Astrocyte (in vitro differentiated cells and primary cell): ENCODE measurements at regions not wholly inside any gene's neighbourhood (a gene's known extent, or its start where the extent isn't known, plus 50 kb on each side); places are given as distances from the start of the nearest gene placed in this dataset.

Experiments
- DNase-seq: peaks from one replicate; pipeline ENCODE4 v3.0.0-alpha.2; 2010; ENCODE audit warnings: low read depth
- FAIRE-seq: peaks from 2 replicates; lab custom pipeline; 2011; peaks lifted over from hg19 to GRCh38; lab: Jason Lieb, UNC
- H2AFZ ChIP-seq: 2 replicates; pipeline ENCODE4 v1.6.0; 2012; ENCODE audit warnings: low read depth, low read length, inconsistent platforms
- H3K27ac ChIP-seq: 2 replicates; pipeline ENCODE4 v1.5.1; 2011; ENCODE audit warnings: low read depth, low read length, inconsistent platforms
- H3K27me3 ChIP-seq: 2 replicates; pipeline ENCODE4 v1.6.0; 2011; ENCODE audit warnings: low read length, inconsistent platforms; ENCODE audit not compliant: insufficient read depth
- H3K36me3 ChIP-seq: 2 replicates; pipeline ENCODE4 v1.5.1; 2011; ENCODE audit warnings: low read length, inconsistent platforms; ENCODE audit not compliant: insufficient read depth
- H3K4me1 ChIP-seq: 2 replicates; pipeline ENCODE4 v1.5.1; 2011; ENCODE audit warnings: low read length, inconsistent platforms; ENCODE audit not compliant: insufficient read depth
- H3K4me2 ChIP-seq: 2 replicates; pipeline ENCODE4 v1.6.0; 2012; ENCODE audit warnings: low read length, inconsistent platforms
- H3K4me3 ChIP-seq: 2 replicates; pipeline ENCODE4 v1.5.1; 2011; ENCODE audit warnings: low read depth, mild to moderate bottlenecking, low read length, inconsistent platforms; ENCODE audit not compliant: insufficient read depth
- H3K79me2 ChIP-seq: 2 replicates; pipeline ENCODE4 v1.6.0; 2012; ENCODE audit warnings: mild to moderate bottlenecking, low read length, inconsistent platforms; ENCODE audit not compliant: insufficient read depth
- H3K9ac ChIP-seq: 2 replicates; pipeline ENCODE4 v1.6.0; 2012; ENCODE audit warnings: mild to moderate bottlenecking, low read length, inconsistent platforms
- H3K9me3 ChIP-seq: 2 replicates; pipeline ENCODE4 v1.5.1; 2012; ENCODE audit warnings: low read depth, mild to moderate bottlenecking, low read length, inconsistent platforms; ENCODE audit not compliant: insufficient read depth
- H4K20me1 ChIP-seq: 2 replicates; pipeline ENCODE4 v1.6.0; 2012; ENCODE audit warnings: low read length, inconsistent platforms; ENCODE audit not compliant: insufficient read depth
- H3K27ac Mint-ChIP-seq: one replicate; pipeline ENCODE4 v1.8.0; 2021; ENCODE audit warnings: mild to moderate bottlenecking, mixed read lengths; ENCODE audit not compliant: unreplicated experiment
- H3K27me3 Mint-ChIP-seq: one replicate; pipeline ENCODE4 v1.8.0; 2021; ENCODE audit warnings: low read depth, mixed read lengths; ENCODE audit not compliant: unreplicated experiment
- H3K36me3 Mint-ChIP-seq: one replicate; pipeline ENCODE4 v1.8.0; 2021; ENCODE audit warnings: low read depth, mixed read lengths; ENCODE audit not compliant: unreplicated experiment
- H3K4me1 Mint-ChIP-seq: one replicate; pipeline ENCODE4 v1.8.0; 2021; ENCODE audit warnings: low read depth, mixed read lengths; ENCODE audit not compliant: unreplicated experiment
- H3K4me3 Mint-ChIP-seq: one replicate; pipeline ENCODE4 v1.8.0; 2021; ENCODE audit warnings: mild to moderate bottlenecking, moderate library complexity, mixed read lengths; ENCODE audit not compliant: unreplicated experiment
- H3K9me3 Mint-ChIP-seq: one replicate; pipeline ENCODE4 v1.8.0; 2021; ENCODE audit warnings: mild to moderate bottlenecking, mixed read lengths; ENCODE audit not compliant: unreplicated experiment
- EZH2 ChIP-seq: IDR thresholded peaks from 2 replicates; pipeline ENCODE4 v1.6.1; 2012; ENCODE audit warnings: mild to moderate bottlenecking, low read length, inconsistent platforms; ENCODE audit not compliant: insufficient read depth
- TF ChIP-seq, protein P1 (sequence below): IDR thresholded peaks from 2 replicates; pipeline ENCODE4 v1.5.1; 2011; ENCODE audit warnings: low read depth, mild to moderate bottlenecking, inconsistent platforms, low read length, moderate library complexity; ENCODE audit not compliant: insufficient read depth

DNA sequence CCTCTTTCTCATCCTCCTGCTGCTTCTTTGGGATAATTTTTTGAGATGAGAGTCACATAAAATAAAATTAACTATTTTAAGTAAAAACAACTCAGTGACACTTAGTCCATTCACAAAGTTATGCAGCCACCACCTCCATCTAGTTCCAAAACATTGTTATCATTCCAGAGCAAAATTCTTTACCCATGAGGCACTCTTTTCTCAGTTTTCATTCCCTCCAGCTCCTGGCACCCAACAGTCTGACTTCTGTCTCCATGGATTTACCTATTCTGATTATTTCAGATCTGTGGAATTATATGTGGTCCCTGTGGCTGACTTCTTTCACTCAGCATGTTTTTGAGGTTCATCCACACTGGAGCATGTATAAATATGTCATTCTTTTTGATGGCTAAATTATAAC, 239.9 kb upstream of the DYNLRB2 start:
- Histone ChIP-seq H3K4me2 (peak overlapping the region; percentile 30), H3K36me3 (no peaks in the 10 kb centered on the region), H3K4me1 (peaks cover 32% of the 10 kb centered on the region), H4K20me1 (no peaks in the 10 kb centered on the region), H3K27me3 (no peaks in the 10 kb centered on the region), H3K79me2 (no peaks in the 10 kb centered on the region), H2AFZ (no peak overlapping the region), H3K4me3 (no peak overlapping the region), H3K9ac (no peak overlapping the region), H3K9me3 (no peaks in the 10 kb centered on the region), H3K27ac (peak overlapping the region; percentile 53)
- Mint-ChIP-seq H3K4me1 (peaks cover 46% of the 10 kb centered on the region), H3K9me3 (peaks cover 4% of the 10 kb centered on the region), H3K27me3 (no peaks in the 10 kb centered on the region), H3K4me3 (no peak overlapping the region), H3K36me3 (no peaks in the 10 kb centered on the region), H3K27ac (peak overlapping the region; percentile 86)
- no peak for TF ChIP-seq EZH2
- TF ChIP-seq, protein P1, sequence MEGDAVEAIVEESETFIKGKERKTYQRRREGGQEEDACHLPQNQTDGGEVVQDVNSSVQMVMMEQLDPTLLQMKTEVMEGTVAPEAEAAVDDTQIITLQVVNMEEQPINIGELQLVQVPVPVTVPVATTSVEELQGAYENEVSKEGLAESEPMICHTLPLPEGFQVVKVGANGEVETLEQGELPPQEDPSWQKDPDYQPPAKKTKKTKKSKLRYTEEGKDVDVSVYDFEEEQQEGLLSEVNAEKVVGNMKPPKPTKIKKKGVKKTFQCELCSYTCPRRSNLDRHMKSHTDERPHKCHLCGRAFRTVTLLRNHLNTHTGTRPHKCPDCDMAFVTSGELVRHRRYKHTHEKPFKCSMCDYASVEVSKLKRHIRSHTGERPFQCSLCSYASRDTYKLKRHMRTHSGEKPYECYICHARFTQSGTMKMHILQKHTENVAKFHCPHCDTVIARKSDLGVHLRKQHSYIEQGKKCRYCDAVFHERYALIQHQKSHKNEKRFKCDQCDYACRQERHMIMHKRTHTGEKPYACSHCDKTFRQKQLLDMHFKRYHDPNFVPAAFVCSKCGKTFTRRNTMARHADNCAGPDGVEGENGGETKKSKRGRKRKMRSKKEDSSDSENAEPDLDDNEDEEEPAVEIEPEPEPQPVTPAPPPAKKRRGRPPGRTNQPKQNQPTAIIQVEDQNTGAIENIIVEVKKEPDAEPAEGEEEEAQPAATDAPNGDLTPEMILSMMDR: no peak
- FAIRE-seq (peak; percentile 84), DNase-seq (peak; percentile 83)

- no peaks in the 10 kb centered on the region for H3K9me3 ChIP-seq
- H3K4me3 ChIP-seq: no peak overlapping the region
- DNase-seq (no peak), FAIRE-seq (peak; percentile 29)
- no peaks in the 10 kb centered on the region for H4K20me1 ChIP-seq
- peak overlapping the region; percentile 1 for H3K9ac ChIP-seq
- H3K4me2 ChIP-seq: peak overlapping the region; percentile 30
- peaks cover 46% of the 10 kb centered on the region for H3K4me1 Mint-ChIP-seq
- H3K27ac Mint-ChIP-seq: peak overlapping the region; percentile 86
- H3K27me3 Mint-ChIP-seq: no peaks in the 10 kb centered on the region
- H3K4me1 ChIP-seq: peaks cover 32% of the 10 kb centered on the region
- H3K79me2 ChIP-seq: no peaks in the 10 kb centered on the region
- H3K27me3 ChIP-seq: no peaks in the 10 kb centered on the region
- H3K9me3 Mint-ChIP-seq: peaks cover 7% of the 10 kb centered on the region
- no peaks in the 10 kb centered on the region for H3K36me3 Mint-ChIP-seq
- TF ChIP-seq EZH2: no peak
- TF ChIP-seq, protein P1: no peak
- peak overlapping the region; percentile 53 for H3K27ac ChIP-seq
- no peaks in the 10 kb centered on the region for H3K36me3 ChIP-seq
- H2AFZ ChIP-seq: no peak overlapping the region
- H3K4me3 Mint-ChIP-seq: no peak overlapping the region
These were observed 240.3 kb upstream of the DYNLRB2 start for GRCh38 chr16:80300456-80300855.

- H3K27ac Mint-ChIP-seq: peak overlapping the region; percentile 86
- Histone ChIP-seq H3K27ac (no peak overlapping the region), H3K4me1 (peaks cover 32% of the 10 kb centered on the region), H4K20me1 (no peaks in the 10 kb centered on the region), H3K27me3 (no peaks in the 10 kb centered on the region), H2AFZ (peak overlapping the region; percentile 6), H3K36me3 (no peaks in the 10 kb centered on the region), H3K9me3 (no peaks in the 10 kb centered on the region), H3K4me2 (peak overlapping the region; percentile 60), H3K79me2 (no peaks in the 10 kb centered on the region), H3K4me3 (no peak overlapping the region), H3K9ac (no peak overlapping the region)
- peak; percentile 16 for DNase-seq
- no peaks in the 10 kb centered on the region for H3K36me3 Mint-ChIP-seq
- no peak overlapping the region for H3K4me3 Mint-ChIP-seq
- H3K4me1 Mint-ChIP-seq: peaks cover 49% of the 10 kb centered on the region
- TF ChIP-seq, protein P1: no peak
- no peak for TF ChIP-seq EZH2
- peaks cover 12% of the 10 kb centered on the region for H3K9me3 Mint-ChIP-seq
- H3K27me3 Mint-ChIP-seq: no peaks in the 10 kb centered on the region
- FAIRE-seq: no peak
These were observed 241.4 kb upstream of the DYNLRB2 start for GRCh38 chr16:80299416-80299815.
